ENCODE measurements at regions not wholly inside any gene's neighbourhood (a gene's known extent, or its start where the extent isn't known, plus 50 kb on each side); places are given as distances from the start of the nearest gene placed in this dataset.

DNA sequence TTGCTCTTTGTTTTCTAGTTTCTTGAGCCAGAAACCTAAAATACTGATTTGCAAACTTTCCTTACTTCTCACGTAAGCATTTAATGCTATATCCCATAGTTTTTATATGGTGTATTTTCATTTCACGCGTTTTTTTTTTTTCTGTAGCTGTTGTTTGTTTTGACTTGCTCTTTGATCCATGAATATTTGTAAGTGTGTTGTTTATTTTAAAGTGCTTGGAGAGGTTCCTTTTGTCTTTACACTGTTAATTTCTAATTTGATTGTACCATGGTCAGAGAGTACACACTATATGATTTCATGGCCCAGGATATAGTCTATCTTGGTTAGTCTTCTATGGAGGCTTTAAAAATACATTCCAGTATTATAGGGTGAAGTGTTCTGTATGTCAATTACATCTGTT lies 84.8 kb upstream of the RNF217 start:
- no peak for DNase-seq

DNA sequence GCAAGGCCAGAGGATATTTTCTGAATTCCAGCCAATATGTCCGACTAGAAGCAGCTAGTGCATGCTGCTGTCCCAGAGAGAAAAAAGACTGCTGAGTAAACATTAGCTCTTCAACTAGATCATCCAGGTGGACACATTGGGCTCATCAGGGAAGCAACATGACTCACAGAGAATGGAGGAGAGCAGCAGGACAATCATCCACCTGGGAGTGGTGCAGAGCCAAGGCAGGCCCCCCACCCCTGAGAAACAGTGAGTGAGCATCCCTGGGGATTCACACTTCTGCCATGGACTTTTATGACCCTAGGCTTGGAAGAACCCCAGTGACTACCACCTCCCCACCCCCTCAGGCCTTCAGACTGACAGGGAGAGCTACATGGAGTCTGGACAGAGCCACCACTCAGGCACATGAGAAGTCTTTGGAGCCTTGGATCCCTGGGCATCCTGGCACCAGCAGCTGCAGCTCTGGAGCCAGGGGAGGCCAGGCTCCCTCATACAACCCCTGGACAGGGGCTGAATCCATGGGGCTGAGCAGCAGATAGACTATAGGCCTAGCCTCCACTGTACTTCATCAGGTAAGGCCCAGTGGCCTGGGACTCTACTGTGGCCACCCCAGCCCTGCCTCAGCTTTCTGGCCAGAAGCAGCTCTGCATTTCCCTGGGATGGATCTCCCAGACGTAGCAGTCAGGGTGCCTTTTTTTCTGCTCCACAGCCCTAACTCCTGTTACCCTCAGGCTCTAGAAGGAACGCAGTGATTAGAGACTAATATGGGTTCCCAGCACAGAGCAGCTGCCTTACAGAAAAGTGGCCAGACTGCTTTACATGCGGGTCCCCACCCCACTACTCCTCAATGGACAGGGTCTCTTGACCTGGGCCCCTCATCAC lies 82.9 kb upstream of the RNF217 start:
- no peak for DNase-seq

DNA sequence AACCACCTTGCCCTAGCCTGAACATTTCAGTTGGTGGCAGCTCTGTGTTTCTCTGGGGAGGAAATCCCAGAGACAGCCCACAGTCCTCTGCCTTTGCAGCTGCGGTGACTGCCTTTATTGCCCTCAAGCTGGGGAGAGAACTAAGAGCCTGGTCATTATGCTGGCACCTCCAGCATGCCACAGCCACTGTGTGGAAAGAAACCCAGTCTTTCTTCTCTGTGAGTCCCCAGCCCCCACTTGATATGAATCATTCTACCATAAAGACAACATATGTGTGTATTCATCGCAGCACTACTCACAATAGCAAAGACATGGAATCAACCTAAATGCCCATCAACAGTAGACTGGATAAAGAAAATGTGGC lies 82.3 kb upstream of the RNF217 start:
- no peak for DNase-seq

DNA sequence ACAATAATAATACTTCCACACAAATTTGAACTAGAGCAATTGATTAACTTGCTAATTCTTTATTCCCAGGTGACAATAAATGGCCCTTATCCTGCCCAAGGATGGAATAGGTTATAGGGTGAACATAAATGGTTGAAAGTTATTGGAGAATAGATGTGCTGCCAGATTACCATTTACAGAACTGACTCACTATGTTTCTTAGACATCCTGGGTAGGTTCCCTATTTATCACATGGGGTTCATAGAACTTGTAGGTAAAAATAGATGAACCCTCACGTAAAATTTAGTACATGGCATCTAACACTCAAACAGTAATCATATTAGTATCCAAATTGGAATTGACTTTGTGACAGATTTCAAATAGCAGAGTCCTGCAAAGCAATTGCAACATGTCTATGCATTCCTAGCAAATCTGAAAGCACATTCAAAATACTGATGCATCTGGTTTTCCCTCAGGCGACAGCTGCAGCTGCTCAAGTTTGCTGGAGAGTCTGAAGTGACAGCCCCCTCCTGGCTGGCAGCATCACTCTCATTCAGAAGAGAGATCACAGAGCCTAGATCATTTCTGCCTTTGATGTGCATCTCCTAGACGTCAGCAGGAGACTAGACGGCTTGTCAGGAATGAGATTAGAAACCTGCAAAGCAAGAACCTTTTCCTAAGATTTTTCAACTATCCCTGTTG lies 80.2 kb upstream of the RNF217 start:
- peak; percentile 61 for DNase-seq

DNA sequence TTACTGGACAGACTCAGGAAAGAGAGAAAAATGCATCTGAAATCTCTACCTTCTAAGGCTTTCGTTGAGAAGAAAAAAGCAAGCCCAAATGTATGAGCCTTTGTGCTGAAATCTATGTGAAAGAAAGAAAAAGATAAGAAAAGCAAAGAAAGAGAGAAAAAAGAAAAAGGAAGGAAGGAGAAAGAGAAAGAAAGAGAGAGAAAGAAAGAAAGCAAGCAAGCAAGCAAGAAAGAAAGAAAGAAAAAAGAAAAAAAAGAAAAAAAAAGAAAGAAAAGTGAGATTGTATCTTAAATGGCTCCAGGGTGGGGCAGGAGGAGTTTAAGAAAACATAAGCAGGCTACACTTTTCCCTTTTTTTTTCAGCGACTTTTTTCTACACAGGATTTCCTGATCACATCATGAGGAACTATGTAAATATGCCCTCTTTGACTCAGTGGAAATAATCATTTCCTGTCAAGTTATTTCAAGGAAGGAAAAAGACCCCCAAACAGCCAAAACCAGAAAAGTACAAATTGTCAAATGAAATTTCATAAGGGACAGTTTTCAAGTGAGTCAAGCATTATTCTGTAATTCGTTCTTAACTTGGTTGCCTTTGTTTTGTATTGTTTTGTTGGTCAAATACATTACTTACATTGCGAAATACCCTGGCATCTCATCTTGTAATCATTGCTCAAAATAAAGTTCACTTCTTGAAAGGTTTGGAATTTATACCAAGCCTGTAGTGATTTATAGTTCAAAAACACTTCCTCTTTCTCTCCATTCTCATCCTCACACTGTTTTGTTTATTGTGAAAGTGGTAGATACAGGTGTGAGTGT lies 79.5 kb upstream of the RNF217 start:
- peak; percentile 42 for DNase-seq

DNA sequence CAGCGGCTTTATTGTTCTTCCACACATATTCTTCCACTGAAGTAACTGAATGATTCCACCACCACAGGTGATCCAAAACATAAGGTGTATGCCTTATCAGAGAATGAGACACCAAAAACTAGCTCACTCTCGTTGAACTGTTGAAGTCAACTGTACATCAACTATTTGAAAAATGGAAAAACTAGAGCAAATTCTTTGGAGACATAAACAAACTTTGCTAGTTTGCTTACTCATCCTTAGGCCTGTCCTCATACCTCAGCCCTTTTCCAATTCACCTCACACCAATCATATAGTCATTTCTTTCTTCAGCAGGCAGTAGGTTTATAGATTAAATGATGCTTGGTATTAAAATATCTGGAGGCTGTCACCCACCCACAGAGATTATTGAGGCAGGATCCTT lies 77.1 kb upstream of the RNF217 start:
- DNase-seq, result no peak

DNA sequence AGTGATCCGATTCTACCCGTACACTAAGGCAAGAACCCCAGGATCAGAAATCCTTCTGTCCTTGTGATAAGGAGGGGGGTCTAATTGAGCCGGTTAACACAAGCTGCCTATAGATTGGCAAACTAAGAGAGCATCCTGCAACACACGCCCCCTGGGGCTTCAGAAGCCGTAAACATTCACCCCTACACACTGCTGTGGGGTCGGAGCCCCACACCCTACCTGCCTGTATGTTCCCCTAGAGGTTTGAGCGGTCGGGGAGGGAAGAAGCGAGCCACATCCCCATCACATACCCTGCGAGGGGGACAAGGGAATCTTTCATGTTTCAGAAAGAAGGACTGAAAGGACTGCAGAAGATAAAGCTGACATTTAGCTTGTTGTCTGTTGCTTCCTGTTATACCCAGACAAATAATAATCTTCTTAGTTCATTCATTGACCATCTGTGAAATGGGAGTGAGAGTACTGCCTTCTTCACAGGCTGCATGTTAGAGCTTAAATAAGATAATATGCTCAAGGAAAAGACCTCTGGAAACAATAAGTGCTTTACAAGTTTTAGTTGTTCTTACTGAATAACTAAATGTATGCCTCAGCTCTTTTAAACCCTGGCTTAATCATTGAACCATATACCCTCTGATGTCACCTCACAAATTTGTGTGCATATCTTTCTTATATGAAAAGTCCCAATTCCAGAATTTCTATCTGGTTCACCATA lies 74.2 kb upstream of the RNF217 start:
- no peak for DNase-seq

DNA sequence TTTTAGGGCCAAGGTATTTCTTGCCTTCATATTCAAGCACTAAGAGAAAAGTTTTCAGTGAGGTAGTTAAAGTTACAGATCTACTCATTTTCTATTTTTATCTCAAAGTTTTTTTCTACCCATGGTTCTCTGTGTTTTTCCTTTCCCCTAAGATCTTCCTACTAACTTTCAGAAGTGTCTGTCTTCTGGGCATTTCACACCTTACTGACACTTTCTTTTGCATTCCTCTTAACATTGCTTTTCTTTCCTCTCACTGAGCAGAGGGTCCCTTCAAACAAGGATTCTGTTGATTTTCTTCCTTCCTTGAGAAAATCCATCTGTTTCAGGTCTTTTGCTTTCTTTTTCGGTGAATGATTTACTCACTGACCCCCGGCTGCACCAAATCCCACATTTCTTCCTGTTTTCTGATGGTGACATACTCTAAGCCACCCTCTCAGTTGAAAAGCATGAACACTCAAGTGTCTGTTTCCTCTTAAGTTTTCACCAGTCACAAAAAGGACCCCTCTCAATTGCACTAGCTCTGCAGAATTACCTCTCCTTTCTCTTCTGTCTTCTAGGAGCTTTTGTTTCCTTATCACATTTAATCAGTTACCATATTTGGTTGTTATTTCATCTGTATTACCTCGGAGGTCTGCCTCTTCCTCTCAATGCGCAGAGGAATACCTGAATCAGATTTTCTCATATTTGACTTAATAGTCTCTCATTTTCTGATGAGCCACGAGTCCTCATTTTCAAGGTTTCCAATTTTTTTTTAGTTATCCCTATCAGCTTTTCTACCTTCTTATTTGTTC lies 73.5 kb upstream of the RNF217 start:
- no peak for DNase-seq

DNA sequence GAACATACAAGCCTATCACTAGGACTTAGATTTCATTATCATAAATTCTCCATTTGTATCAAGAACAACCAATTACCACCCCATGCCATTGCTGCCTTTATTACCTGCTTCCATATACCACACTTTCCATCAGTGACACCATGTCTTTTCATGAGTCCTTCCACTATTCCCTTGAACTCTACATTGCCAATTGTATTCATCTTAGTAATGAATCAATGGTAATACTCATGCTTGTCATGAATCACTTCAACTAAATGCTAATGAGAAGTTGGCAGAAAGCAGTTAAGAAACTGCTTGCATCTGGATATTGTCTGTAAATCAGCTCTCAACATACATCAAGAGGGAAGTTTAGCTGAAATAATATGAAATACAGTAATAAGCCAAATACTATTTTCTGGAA lies 61.2 kb upstream of the RNF217 start:
- DNase-seq, result no peak

DNA sequence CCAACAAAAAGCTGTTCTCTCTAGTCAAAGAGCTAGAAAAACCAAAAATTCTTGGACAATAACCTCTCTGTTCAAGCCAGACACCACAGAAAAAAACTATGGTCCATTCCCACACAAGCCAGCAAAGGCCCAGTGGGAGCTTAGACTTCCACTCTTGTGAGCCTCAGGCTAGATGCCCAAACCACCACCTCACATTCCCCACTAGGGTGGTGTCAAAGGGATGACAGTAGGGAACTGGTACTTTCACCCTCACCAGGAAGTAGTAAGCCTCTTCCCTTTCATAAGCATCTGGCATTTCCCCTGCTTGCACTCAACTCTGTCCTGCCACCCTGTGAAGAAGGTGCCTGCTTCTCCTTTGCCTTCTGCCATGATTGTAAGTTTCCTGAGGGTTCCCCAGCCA lies 58.4 kb upstream of the RNF217 start:
- DNase-seq, result no peak

DNA sequence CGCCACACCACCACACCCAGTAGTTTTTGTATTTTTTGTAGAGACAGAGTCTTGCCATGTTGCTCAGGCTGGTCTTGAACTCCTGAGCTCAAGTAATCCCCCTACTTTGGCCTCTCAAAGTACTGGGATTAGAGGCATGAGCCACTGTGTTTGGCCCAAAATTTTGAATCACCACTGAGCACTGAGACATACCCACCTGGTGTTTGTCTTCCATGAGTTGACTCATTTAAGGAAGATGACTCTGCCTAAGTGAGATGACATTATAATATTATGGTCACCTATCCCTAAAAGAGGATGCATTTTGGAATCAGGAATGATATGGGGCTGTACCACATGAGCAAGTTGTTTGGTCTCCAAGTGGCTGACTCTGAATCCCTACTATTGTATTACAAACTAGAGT lies 54.6 kb upstream of the RNF217 start:
- no peak for DNase-seq
